Activated naive CD4-positive, alpha-beta T cell treated with anti-CD3 and anti-CD28 coated beads for 36 hours (primary cell): ENCODE measurements at regions not wholly inside any gene's neighbourhood (a gene's known extent, or its start where the extent isn't known, plus 50 kb on each side); places are given as distances from the start of the nearest gene placed in this dataset.
A peak's percentile ranks its signal among the peaks of the same experiment; 100 is the strongest.
"Not testable (repeated sequence)": the region's sequence is repeated elsewhere in the genome, so short reads cannot be mapped to it uniquely, and the experiment has no call there.

Experiments used
- CTCF ChIA-PET: fragments of 350-600 bp; sonication (Branson Sonifier 250); formaldehyde crosslinking; loops from one replicate; lab custom pipeline; 2021; ENCODE audit warnings: antibody characterized with exemption; lab: Charles Lee
- DNase-seq: peaks from one replicate; pipeline ENCODE4 v3.0.0-alpha.2; 2020
- H3K27ac Mint-ChIP-seq: one replicate; pipeline ENCODE4 v1.8.0; 2021; ENCODE audit warnings: mild to moderate bottlenecking, mixed read lengths
- H3K27me3 Mint-ChIP-seq: one replicate; pipeline ENCODE4 v1.8.0; 2021; ENCODE audit warnings: low read depth, mixed read lengths
- H3K36me3 Mint-ChIP-seq: one replicate; pipeline ENCODE4 v1.8.0; 2021; ENCODE audit warnings: low read depth, mixed read lengths
- H3K4me1 Mint-ChIP-seq: one replicate; pipeline ENCODE4 v1.8.0; 2021; ENCODE audit warnings: low read depth, mixed read lengths
- H3K4me3 Mint-ChIP-seq: one replicate; pipeline ENCODE4 v1.8.0; 2021; ENCODE audit warnings: mild to moderate bottlenecking, moderate library complexity, mixed read lengths
- H3K9me3 Mint-ChIP-seq: one replicate; pipeline ENCODE4 v1.8.0; 2021; ENCODE audit warnings: mixed read lengths
- intact Hi-C: fragments of 100-400 bp; cut with micrococcal nuclease; formaldehyde crosslinking; loops from one replicate; pipeline ENCODE4 v1.15.1; 2023

DNA sequence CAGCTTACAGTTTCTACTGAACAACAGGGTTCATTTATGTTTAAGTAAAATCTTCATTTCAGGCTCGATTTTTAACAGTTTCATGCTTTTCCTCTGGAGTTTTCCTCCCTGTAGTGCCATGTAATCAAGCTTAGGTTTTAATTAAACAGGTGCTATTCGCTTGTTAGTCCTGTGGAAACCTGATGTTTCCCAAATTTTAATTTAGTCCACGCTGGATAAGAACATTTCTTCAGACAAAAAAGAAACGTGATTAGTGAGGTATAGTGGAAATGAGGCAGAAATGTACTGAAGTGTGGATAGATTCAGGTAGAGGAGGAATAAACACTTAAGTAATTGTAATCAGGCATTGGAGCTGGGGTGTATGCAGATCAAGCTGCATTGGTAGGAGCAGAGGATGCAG, 1217.5 kb downstream of the AACS start:
- Mint-ChIP-seq H3K36me3 (no peaks in the 10 kb centered on the region), H3K27ac (no peak overlapping the region), H3K4me3 (no peak overlapping the region), H3K9me3 (peaks cover 7% of the 10 kb centered on the region), H3K4me1 (no peaks in the 10 kb centered on the region), H3K27me3 (no peaks in the 10 kb centered on the region)
- no peak for DNase-seq
- intact Hi-C loops, result no loop called here
- CTCF ChIA-PET, result no interaction called here

DNA sequence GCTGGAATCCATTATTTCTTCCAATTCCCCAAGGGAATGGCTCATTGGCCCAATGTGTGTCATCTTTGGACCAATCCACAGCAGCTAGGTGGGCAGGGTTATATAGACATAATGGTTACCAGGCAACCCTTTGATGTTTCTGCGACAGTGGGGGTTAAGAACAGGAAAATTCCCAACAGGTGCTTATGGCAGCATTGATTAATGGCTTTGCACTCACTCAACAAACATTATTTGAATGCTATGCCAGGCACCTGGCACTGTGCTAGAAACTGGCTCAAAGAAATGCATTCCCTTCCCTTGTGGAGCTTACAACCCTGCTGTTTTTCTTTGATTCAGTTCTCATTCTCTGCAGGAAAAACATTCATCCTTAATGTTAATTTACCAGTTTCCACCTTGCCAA, 1221.0 kb downstream of the AACS start:
- Mint-ChIP-seq H3K4me1 (no peaks in the 10 kb centered on the region), H3K4me3 (no peak overlapping the region), H3K9me3 (peaks cover 6% of the 10 kb centered on the region), H3K36me3 (no peaks in the 10 kb centered on the region), H3K27me3 (no peaks in the 10 kb centered on the region), H3K27ac (no peak overlapping the region)
- DNase-seq, result no peak
- CTCF ChIA-PET, result interaction anchor here (0.6 kb wide), 1 partner anchor 1014 kb away, joined by 5 read pairs; no protein-coding TSS in a partner anchor
- intact Hi-C loops, result no loop called here

DNA sequence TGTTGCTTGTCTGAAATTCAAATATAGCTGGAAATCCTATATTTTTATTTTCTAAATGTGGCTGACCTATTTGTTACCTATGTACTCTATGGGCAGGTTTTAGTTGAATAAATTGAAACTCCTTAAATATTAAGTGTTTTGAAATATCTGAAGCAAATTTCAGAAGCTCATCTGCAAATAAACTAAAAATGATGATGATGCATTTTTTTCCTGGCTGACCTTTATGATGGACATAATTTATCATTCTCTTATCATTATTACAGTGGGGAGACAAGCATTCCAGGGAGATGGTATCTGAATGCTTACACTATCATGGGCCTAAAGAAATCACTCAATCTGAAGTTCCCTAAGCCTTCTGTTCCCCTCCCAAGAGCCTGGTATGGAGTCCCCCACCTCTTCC, 1225.2 kb downstream of the AACS start:
- Mint-ChIP-seq H3K27me3 (no peaks in the 10 kb centered on the region), H3K4me1 (no peaks in the 10 kb centered on the region), H3K27ac (no peak overlapping the region), H3K9me3 (peaks cover 20% of the 10 kb centered on the region), H3K4me3 (no peak overlapping the region), H3K36me3 (peaks cover 4% of the 10 kb centered on the region)
- CTCF ChIA-PET, result no interaction called here
- intact Hi-C loops, result no loop called here
- no peak for DNase-seq

DNA sequence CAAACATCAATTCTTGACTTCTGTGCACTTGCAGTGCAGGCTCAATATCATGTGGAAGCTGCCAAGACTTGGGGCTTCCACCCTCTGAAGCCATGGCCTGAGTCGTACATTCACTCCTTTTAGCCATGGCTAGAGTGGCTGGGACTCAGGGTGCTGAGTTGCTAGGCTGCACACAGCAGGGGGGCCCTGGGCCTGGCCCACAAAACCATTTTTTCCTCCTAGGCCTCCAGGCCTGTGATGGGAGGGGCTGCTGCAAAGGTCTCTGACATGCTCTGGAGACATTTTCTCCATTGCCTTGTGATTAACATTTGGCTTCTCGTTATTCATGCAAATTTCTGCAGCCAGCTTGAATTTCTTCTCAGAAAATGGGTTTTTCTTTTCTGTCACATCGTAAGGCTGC, 1226.8 kb downstream of the AACS start:
- not testable (repeated sequence) for H3K4me3 Mint-ChIP-seq

DNA sequence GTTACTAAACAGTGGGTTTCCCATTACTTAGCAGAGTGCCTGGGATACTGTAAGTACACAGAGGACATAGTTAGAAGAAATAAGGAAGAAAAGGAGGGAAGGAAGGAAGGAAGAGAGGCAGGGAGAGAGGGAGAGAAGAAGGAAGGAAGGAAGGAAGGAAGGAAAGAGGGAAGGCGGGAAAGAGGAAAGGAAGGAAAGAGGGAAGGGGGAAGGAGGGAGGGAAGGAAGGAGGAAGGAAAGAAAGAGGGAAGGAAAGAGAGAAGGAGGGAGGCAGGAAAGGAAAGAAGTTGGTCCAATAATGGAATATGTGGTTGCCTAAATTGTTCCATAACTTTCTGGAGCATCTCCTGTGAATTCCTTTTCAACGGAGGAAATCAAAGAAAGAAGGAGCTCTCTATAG, 1230.4 kb downstream of the AACS start:
- intact Hi-C loops, result no loop called here
- Mint-ChIP-seq H3K9me3 (peaks cover 22% of the 10 kb centered on the region), H3K27me3 (peaks cover 2% of the 10 kb centered on the region), H3K36me3 (peaks cover 4% of the 10 kb centered on the region), H3K4me1 (no peaks in the 10 kb centered on the region), H3K27ac (no peak overlapping the region), H3K4me3 (no peak overlapping the region)
- CTCF ChIA-PET, result no interaction called here
- DNase-seq, result no peak

More for the DNA sequence above, 1226.8 kb downstream of the AACS start:
- DNase-seq, intact Hi-C loops, H3K27ac Mint-ChIP-seq, H3K36me3 Mint-ChIP-seq, CTCF ChIA-PET, H3K4me1 Mint-ChIP-seq, H3K27me3 Mint-ChIP-seq: not testable (repeated sequence)
- H3K9me3 Mint-ChIP-seq, result peaks cover 22% of the 10 kb centered on the region

DNA sequence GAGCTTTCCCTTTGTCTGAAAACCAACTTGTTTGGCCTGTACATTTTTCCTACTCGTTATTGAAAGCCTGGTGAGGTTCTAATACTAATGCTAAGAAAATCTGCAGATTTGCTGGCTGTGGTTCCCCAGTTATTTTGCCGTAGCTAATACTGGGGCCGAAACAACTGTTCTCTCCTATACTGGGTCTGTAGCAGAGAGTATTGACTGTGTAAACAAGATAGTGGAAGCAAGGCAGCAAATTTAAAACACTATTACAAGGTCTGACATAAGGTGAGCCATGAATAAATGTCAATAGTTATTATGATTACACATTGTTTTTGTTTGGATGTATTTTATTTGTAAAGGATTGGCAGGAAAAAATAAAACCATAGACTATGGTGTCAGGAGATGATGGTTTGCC, 1244.0 kb downstream of the AACS start:
- Mint-ChIP-seq H3K27ac (no peak overlapping the region), H3K4me3 (no peak overlapping the region), H3K36me3 (no peaks in the 10 kb centered on the region), H3K4me1 (no peaks in the 10 kb centered on the region), H3K27me3 (peaks cover 2% of the 10 kb centered on the region), H3K9me3 (no peaks in the 10 kb centered on the region)
- DNase-seq, result no peak
- CTCF ChIA-PET, result no interaction called here
- intact Hi-C loops, result no loop called here

DNA sequence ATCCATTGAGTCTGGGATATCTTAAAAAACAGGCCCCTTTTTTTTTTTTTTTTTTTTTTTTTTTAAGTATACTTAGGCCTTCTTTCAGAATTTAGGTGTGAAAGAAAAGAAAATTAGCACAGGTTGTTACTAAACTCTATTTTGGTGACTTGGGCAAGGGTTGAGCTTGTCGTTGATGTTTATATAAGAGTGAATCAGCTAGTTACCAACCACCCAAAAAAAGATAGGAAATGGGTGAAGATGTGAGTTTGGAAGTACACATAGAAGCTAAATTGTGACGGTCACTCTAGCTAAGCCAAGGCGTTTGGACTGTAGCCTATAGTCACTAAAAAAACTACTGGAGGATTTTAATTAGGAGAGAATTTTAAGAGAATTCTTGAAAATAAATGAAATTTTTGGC, 1247.2 kb downstream of the AACS start:
- H3K9me3 Mint-ChIP-seq, result no peaks in the 10 kb centered on the region
- peaks cover 2% of the 10 kb centered on the region for H3K36me3 Mint-ChIP-seq
- CTCF ChIA-PET, result interaction anchor here (0.7 kb wide), 1 partner anchor 1491 kb away, joined by 3 read pairs; no protein-coding TSS in a partner anchor
- no peak for DNase-seq
- intact Hi-C loops, result no loop called here
- H3K4me3 Mint-ChIP-seq, result no peak overlapping the region
- no peak overlapping the region for H3K27ac Mint-ChIP-seq
- H3K27me3 Mint-ChIP-seq, result no peaks in the 10 kb centered on the region
- H3K4me1 Mint-ChIP-seq, result no peaks in the 10 kb centered on the region

DNA sequence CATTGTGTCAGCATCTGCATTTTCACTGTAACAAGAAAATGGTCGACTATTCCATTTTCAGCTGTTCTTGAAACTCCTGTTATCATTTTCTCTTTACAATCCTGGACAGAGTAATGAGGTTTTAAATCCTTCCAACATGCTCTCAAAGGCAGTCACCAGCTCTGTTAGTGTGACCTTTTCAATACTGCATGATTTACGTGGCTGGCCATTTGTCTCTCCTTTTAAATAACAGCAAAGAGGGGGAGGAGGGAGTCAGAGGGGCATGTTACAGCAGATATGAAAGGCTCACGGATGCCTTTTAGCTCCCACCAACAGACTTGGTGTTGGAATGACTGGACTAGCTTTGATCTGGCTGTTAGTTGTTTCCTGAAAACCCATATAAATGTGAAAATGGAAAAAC, 1251.2 kb downstream of the AACS start:
- peaks cover 2% of the 10 kb centered on the region for H3K36me3 Mint-ChIP-seq

DNA sequence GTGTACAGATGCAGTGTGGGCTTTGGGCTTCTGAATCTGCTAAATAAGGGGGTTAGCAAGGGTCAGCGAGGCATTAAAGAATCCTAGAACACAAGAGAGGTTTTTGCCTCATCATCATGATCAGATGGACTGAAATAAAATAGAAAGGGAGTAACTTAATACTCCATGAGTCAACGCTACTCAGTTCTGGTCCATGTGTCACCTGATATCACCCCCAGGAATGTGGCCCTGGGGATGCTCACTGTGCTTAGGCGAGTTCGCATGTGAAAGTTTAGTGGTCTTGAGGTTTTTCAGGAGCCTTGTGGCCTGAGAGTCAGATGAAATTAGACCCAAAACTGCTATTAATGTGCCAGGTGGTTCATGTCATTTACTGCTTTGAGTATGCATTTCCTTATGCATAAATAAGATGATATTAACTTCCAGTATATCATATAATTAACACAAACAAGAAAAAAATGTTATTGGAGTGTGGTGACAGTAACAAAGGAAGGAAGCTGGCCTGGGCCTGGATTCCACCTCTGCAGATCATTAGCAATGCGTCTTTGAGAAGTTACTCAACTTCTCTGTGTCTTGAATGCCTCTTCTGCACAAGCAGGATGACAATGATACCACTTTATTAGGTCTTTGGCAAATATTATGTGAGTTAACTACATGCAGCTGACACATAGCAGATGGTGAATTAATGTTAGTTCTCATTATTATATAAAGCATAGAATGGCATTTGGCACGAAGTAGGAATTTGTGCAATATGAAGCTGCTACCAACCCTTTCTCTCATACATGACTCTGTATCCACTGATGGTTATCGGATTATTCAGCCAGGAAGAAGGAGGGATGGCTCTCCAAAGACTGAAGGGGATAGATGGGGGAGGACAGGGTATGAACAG, 1272.6 kb downstream of the AACS start:
- Mint-ChIP-seq H3K4me1 (no peaks in the 10 kb centered on the region), H3K4me3 (no peak overlapping the region), H3K27me3 (no peaks in the 10 kb centered on the region), H3K9me3 (no peaks in the 10 kb centered on the region), H3K27ac (no peak overlapping the region), H3K36me3 (no peaks in the 10 kb centered on the region)
- intact Hi-C loops, result no loop called here
- DNase-seq, result no peak
- CTCF ChIA-PET, result no interaction called here

More for the DNA sequence above, 1251.2 kb downstream of the AACS start:
- no peak overlapping the region for H3K4me3 Mint-ChIP-seq
- intact Hi-C loops, result no loop called here
- no peak for DNase-seq
- peaks cover 2% of the 10 kb centered on the region for H3K9me3 Mint-ChIP-seq
- H3K27ac Mint-ChIP-seq, result no peak overlapping the region
- no peaks in the 10 kb centered on the region for H3K27me3 Mint-ChIP-seq
- CTCF ChIA-PET, result interaction anchor here (0.6 kb wide), 1 partner anchor 658 kb away, joined by 7 read pairs; no protein-coding TSS in a partner anchor
- no peaks in the 10 kb centered on the region for H3K4me1 Mint-ChIP-seq

DNA sequence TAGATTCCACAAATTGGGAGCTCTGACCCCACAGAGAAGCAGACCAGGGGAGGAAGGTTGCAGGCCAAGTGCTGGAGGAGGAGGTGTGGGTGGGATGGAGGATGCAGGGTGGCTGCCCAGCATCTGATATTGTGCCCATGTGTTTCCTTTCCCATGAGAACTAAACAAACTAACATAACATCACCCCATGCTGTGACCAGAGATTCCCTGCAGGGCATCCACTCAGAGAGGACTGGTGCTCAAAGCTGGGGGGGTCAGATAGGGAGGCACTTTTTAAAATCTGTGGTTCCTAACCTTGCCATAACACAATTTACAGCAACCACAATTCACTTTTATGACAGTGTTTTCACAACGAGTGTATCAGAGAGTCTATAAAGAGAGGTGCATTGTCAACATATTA, 1277.6 kb downstream of the AACS start:
- Mint-ChIP-seq H3K27ac (no peak overlapping the region), H3K36me3 (no peaks in the 10 kb centered on the region), H3K4me3 (no peak overlapping the region), H3K27me3 (no peaks in the 10 kb centered on the region), H3K4me1 (no peaks in the 10 kb centered on the region), H3K9me3 (no peaks in the 10 kb centered on the region)
- DNase-seq, result no peak
- CTCF ChIA-PET, result no interaction called here
- intact Hi-C loops, result no loop called here

DNA sequence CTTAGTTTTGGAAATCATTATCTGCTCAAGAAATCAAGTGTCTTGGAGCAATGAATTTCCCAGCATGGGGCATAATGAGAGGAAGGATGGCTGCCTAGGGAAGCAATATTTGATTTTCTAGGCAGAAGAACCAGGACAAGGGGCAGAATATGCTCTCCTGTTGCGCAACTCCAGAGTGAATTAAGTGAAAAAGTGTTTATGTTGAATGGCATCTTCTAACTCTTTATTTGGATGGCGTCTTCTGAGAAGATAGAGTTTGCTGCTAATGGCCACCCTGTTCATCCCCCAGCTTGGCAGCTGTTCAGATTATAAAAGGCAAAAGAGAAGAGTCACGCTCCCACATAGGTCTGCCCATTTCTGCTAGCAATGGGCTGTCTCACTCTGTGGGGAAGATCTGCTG, 1278.1 kb downstream of the AACS start:
- CTCF ChIA-PET, result no interaction called here
- Mint-ChIP-seq H3K27me3 (no peaks in the 10 kb centered on the region), H3K27ac (no peak overlapping the region), H3K36me3 (no peaks in the 10 kb centered on the region), H3K4me3 (no peak overlapping the region), H3K9me3 (no peaks in the 10 kb centered on the region), H3K4me1 (no peaks in the 10 kb centered on the region)
- intact Hi-C loops, result no loop called here
- no peak for DNase-seq

DNA sequence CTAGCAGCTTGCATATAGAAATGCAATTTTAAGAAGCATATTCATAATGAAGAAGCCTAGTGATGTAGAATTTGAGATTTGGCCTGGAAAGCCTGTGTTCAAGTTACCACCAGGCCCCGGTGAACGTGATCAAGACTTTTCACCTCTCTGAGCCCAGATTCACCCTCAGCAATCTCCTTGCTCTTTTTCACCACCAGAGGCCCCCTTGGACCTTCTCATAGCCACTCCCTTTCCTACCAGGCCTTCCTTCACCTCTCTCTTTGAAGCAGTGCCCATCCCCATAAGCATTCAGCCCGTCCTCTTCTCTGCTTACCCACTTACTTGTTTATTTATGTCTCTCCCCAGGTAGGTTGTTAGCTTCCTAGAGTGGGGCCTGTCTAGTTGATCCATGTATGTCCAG, 1280.9 kb downstream of the AACS start:
- Mint-ChIP-seq H3K9me3 (no peaks in the 10 kb centered on the region), H3K27me3 (no peaks in the 10 kb centered on the region), H3K27ac (no peak overlapping the region), H3K36me3 (no peaks in the 10 kb centered on the region), H3K4me3 (no peak overlapping the region), H3K4me1 (no peaks in the 10 kb centered on the region)
- CTCF ChIA-PET, result no interaction called here
- DNase-seq, result no peak
- intact Hi-C loops, result loop anchor here (5.0 kb wide), 1 partner anchor 526 kb away; no protein-coding TSS in a partner anchor

DNA sequence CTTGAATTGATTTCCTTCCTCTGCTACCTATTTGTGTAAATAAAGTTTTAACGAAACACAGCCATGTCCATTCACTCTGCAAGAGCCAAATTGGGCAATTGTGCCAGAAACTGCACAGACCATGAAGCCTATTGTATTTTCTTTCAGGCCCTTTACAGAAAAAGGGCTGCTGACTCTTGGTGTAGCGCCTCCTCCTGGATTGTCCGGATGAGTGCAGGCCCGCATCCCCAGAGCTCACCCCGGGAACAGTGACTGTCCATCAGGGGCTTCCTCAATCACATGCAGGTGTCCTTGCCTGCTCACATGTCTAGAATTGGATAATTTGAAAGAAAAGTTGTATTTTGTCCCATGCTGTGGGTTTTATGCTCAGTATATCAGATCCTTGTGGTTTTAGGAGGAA, 1282.2 kb downstream of the AACS start:
- intact Hi-C loops, result loop anchor here (5.0 kb wide), 1 partner anchor 525 kb away; no protein-coding TSS in a partner anchor
- Mint-ChIP-seq H3K27ac (no peak overlapping the region), H3K4me3 (no peak overlapping the region), H3K9me3 (no peaks in the 10 kb centered on the region), H3K36me3 (no peaks in the 10 kb centered on the region), H3K27me3 (no peaks in the 10 kb centered on the region), H3K4me1 (no peaks in the 10 kb centered on the region)
- peak; percentile 13 for DNase-seq
- CTCF ChIA-PET, result interaction anchor here (0.7 kb wide), 1 partner anchor 348 kb away, joined by 3 read pairs; no protein-coding TSS in a partner anchor
